ENCODE measurements at regions not wholly inside any gene's neighbourhood (a gene's known extent, or its start where the extent isn't known, plus 50 kb on each side); places are given as distances from the start of the nearest gene placed in this dataset.
"Not testable (repeated sequence)": the region's sequence is repeated elsewhere in the genome, so short reads cannot be mapped to it uniquely, and the experiment has no call there.

- no peak for DNase-seq
These were observed 270.2 kb upstream of the PDE4D start for GRCh38 chr5:60163762-60164161.

- DNase-seq = no peak
These were observed 268.9 kb upstream of the PDE4D start for GRCh38 chr5:60162441-60162840.

- no peak for DNase-seq
These were observed 267.9 kb upstream of the PDE4D start for GRCh38 chr5:60161340-60161934.

GRCh38 chr5:60149081-60149480, 255.6 kb upstream of the PDE4D start:
- DNase-seq = no peak

- no peak for DNase-seq
These were observed 254.8 kb upstream of the PDE4D start for GRCh38 chr5:60148366-60148765.

- no peak for DNase-seq
These were observed 254.3 kb upstream of the PDE4D start for GRCh38 chr5:60147791-60148190.

- no peak for DNase-seq
These were observed 250.5 kb upstream of the PDE4D start for GRCh38 chr5:60143942-60144549.

- DNase-seq = no peak
These were observed 247.6 kb upstream of the PDE4D start for GRCh38 chr5:60141119-60141518.

GRCh38 chr5:60136841-60137240, 243.3 kb upstream of the PDE4D start:
- DNase-seq = no peak

- DNase-seq = no peak
These were observed 238.0 kb upstream of the PDE4D start for GRCh38 chr5:60131504-60131903.

- DNase-seq = no peak
These were observed 232.1 kb upstream of the PDE4D start for GRCh38 chr5:60125636-60126035.

GRCh38 chr5:60102961-60103693, 209.6 kb upstream of the PDE4D start:
- peak; percentile 49 for DNase-seq

GRCh38 chr5:60101573-60101972, 208.0 kb upstream of the PDE4D start:
- DNase-seq = no peak

- peak; percentile 60 for DNase-seq
These were observed 199.3 kb upstream of the PDE4D start for GRCh38 chr5:60092671-60093422.

- DNase-seq = no peak
These were observed 193.1 kb upstream of the PDE4D start for GRCh38 chr5:60086583-60086982.

- DNase-seq = no peak
These were observed 190.7 kb upstream of the PDE4D start for GRCh38 chr5:60084226-60084625.

- DNase-seq = no peak
These were observed 183.8 kb upstream of the PDE4D start for GRCh38 chr5:60077292-60077691.

- DNase-seq = no peak
These were observed 183.2 kb upstream of the PDE4D start for GRCh38 chr5:60076746-60077145.

GRCh38 chr5:60066502-60066901, 173.0 kb upstream of the PDE4D start:
- DNase-seq = no peak

GRCh38 chr5:60060389-60060788, 166.9 kb upstream of the PDE4D start:
- no peak for DNase-seq

- no peak for DNase-seq
These were observed 162.7 kb upstream of the PDE4D start for GRCh38 chr5:60056191-60056590.

- DNase-seq = no peak
These were observed 161.6 kb upstream of the PDE4D start for GRCh38 chr5:60055168-60055567.

GRCh38 chr5:60041996-60042664, 148.6 kb upstream of the PDE4D start:
- DNase-seq = not testable (repeated sequence)
